Effector memory CD4-positive, alpha-beta T cell (primary cell): ENCODE measurements at regions not wholly inside any gene's neighbourhood (a gene's known extent, or its start where the extent isn't known, plus 50 kb on each side); places are given as distances from the start of the nearest gene placed in this dataset.

Experiments
- DNase-seq, 3 donors: peaks; one replicate each; pipeline ENCODE4 v3.0.0-alpha.2; 2020
- H3K27ac ChIP-seq: 2 replicates; pipeline ENCODE4 v1.7.0; 2013; ENCODE audit warnings: mild to moderate bottlenecking, low read length, moderate library complexity; ENCODE audit not compliant: insufficient read depth, poor library complexity, severe bottlenecking
- H3K27me3 ChIP-seq: replicated peaks from 2 replicates; pipeline ENCODE4 v1.7.0; 2013; ENCODE audit warnings: mild to moderate bottlenecking, low read length; ENCODE audit not compliant: insufficient read depth, control insufficient read depth, poor library complexity, severe bottlenecking
- H3K36me3 ChIP-seq: 2 replicates; pipeline ENCODE4 v1.7.0; 2013; ENCODE audit warnings: mild to moderate bottlenecking, low read length, moderate library complexity; ENCODE audit not compliant: control insufficient read depth, insufficient read depth
- H3K4me1 ChIP-seq: 2 replicates; pipeline ENCODE4 v1.7.0; 2013; ENCODE audit warnings: low read length, mild to moderate bottlenecking; ENCODE audit not compliant: control insufficient read depth, insufficient read depth, poor library complexity, severe bottlenecking
- H3K4me3 ChIP-seq: 2 replicates; pipeline ENCODE4 v1.7.0; 2013; ENCODE audit warnings: low read length, low read depth, mild to moderate bottlenecking; ENCODE audit not compliant: insufficient read depth, poor library complexity, severe bottlenecking
- H3K9me3 ChIP-seq: 2 replicates; pipeline ENCODE4 v1.7.0; 2013; ENCODE audit warnings: mild to moderate bottlenecking, low read length, moderate library complexity; ENCODE audit not compliant: control insufficient read depth

DNA sequence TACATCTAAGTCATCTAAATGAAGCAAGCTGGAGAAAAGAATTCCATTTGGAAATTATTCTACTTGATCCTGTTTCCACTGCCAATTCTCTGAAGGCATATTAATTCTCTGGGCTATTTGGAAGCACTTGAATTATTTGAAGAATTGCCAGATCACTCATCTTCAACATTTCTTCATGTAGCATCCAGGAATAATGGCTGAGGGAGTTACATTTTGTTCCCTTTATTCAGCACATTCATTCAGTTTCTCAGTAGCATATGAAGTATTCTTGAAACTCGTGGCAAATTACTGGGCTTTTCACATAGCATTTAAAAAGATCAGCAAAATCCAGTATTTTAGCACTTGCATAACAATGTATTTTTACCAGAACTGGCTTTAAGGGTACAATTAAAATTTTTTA, 127.1 kb upstream of the VIPR2 start:
- Histone ChIP-seq H3K4me1 (no peaks in the 10 kb centered on the region), H3K27me3 (no peaks in the 10 kb centered on the region), H3K36me3 (no peaks in the 10 kb centered on the region), H3K4me3 (no peak overlapping the region), H3K9me3 (peaks cover 9% of the 10 kb centered on the region), H3K27ac (no peak overlapping the region)
- DNase-seq, result no peak

DNA sequence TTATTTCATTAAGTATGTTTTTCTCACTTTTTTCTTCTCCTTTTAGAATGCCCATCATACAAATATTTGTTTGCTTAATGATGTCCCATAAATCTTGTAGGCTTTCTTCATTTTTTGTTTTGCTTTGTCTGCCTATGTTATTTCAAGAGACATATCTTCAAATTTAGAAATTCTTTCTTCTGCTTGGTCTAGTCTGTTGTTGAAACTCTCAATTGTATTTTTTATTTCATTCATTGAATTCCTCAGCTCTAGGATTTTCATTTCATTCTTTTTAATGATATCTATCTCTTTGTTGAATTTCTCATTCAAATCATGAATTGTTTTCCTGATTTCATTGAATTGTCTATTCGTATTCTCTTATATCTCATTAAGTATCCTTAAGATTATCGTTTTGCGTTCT, 125.1 kb upstream of the VIPR2 start:
- Histone ChIP-seq H3K36me3 (no peaks in the 10 kb centered on the region), H3K4me1 (no peaks in the 10 kb centered on the region), H3K4me3 (no peak overlapping the region), H3K27ac (no peak overlapping the region), H3K27me3 (no peaks in the 10 kb centered on the region), H3K9me3 (peaks cover 9% of the 10 kb centered on the region)
- no peak for DNase-seq

DNA sequence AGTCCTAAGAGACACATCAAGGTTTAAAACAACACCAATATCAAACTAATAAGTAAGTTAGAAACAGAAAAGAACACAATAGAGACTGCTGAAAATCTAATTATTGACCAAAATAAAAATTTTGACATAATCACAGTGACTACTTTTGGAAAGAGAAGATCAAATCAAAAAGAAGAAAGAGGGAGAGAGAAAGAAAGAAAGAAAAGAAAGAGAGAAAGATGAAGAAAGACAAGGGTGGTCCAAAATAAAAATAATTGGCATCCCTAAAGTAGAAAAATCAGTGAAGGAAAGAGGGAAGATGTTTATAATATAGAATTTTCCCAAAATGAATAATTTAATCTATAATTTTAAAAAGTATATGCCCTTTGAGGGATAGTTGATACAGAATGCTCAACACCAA, 118.8 kb upstream of the VIPR2 start:
- Histone ChIP-seq H3K4me1 (no peaks in the 10 kb centered on the region), H3K27me3 (no peaks in the 10 kb centered on the region), H3K9me3 (no peaks in the 10 kb centered on the region), H3K36me3 (no peaks in the 10 kb centered on the region), H3K4me3 (no peak overlapping the region), H3K27ac (no peak overlapping the region)
- no peak for DNase-seq

DNA sequence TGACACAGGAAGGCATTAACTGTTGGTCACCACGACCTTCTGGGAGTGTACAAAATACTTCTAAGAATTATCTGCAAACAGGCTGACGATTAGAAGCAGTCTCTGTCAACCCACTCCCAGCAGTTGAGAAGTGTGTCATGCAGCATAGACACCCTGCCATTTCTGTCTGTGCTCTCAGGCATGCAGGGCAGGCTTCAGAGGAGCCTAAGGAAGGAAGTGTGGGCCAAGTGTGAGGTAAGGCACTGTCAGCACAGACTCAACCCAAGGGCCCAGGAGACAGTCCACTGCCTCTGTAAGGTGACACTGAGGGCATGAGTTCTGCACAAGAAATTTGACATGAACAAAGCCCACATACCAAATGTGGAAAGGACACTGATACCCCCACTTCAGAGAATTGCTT, 109.0 kb upstream of the VIPR2 start:
- Histone ChIP-seq H3K4me1 (no peaks in the 10 kb centered on the region), H3K9me3 (no peaks in the 10 kb centered on the region), H3K27ac (no peak overlapping the region), H3K27me3 (no peaks in the 10 kb centered on the region), H3K4me3 (no peak overlapping the region), H3K36me3 (no peaks in the 10 kb centered on the region)
- no peak for DNase-seq

DNA sequence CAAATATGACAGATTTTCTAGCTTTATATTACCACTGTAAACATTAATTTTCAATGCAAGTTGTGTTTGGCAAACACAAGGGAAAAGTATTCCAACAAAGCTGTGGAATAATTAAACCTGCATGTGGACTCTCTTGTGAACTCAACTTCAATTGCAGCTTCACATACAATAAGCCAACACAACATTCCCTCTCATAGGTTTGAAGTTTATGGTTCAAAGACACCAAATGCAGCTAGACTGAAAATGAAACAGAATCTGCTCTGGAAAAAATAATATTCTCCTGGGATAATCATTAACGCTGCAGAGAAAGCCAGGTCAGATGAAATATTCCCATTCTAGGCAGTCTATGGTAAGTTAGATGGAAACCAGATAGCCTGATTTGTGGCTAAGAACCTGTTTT, 105.8 kb upstream of the VIPR2 start:
- H3K36me3 ChIP-seq, result no peaks in the 10 kb centered on the region
- DNase-seq, result no peak
- H3K9me3 ChIP-seq, result no peaks in the 10 kb centered on the region
- no peak overlapping the region for H3K4me3 ChIP-seq
- H3K27me3 ChIP-seq, result no peaks in the 10 kb centered on the region
- H3K4me1 ChIP-seq, result no peaks in the 10 kb centered on the region
- H3K27ac ChIP-seq, result no peak overlapping the region

DNA sequence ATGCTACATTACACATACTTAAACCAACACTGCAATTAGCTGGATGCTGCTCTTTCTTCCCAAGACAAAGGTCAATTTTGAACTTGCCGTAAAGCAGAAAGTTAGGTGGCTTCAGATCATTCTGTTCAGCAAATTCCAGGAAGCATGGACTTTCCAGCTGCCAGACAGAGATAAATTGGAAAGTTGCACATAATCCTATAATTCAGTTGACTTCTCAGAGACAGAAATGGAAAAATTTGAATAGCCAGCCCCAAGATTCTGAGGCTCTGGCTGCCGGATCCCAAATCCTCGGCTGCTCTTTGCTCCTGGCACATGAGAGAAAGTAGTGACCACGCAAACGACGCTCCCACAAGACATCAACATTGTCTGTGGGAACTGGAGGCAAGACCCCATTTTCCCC, 105.0 kb upstream of the VIPR2 start:
- no peak overlapping the region for H3K27ac ChIP-seq
- no peaks in the 10 kb centered on the region for H3K27me3 ChIP-seq
- H3K4me3 ChIP-seq, result no peak overlapping the region
- no peaks in the 10 kb centered on the region for H3K9me3 ChIP-seq
- no peaks in the 10 kb centered on the region for H3K36me3 ChIP-seq
- no peaks in the 10 kb centered on the region for H3K4me1 ChIP-seq
- no peak for DNase-seq

DNA sequence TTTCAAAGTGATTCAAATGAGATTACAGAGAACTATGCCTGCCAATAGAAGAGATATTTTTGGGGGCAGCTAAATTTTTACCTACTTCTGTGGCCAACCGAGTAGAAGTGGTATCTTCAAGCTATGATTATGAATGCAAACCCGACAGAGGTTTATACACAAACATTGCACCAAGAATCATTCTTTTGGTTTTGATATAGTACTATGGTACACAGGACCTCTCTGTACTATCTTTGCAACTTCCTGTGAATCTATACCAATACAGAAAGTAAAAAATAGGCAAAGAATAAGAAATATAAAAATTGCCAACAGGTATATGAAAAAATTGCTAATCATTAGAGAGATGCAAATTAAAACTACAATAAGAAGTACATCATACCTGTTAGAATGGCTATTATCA, 103.2 kb upstream of the VIPR2 start:
- Histone ChIP-seq H3K9me3 (no peaks in the 10 kb centered on the region), H3K4me3 (no peak overlapping the region), H3K36me3 (no peaks in the 10 kb centered on the region), H3K27me3 (no peaks in the 10 kb centered on the region), H3K4me1 (no peaks in the 10 kb centered on the region), H3K27ac (no peak overlapping the region)
- DNase-seq, result no peak

DNA sequence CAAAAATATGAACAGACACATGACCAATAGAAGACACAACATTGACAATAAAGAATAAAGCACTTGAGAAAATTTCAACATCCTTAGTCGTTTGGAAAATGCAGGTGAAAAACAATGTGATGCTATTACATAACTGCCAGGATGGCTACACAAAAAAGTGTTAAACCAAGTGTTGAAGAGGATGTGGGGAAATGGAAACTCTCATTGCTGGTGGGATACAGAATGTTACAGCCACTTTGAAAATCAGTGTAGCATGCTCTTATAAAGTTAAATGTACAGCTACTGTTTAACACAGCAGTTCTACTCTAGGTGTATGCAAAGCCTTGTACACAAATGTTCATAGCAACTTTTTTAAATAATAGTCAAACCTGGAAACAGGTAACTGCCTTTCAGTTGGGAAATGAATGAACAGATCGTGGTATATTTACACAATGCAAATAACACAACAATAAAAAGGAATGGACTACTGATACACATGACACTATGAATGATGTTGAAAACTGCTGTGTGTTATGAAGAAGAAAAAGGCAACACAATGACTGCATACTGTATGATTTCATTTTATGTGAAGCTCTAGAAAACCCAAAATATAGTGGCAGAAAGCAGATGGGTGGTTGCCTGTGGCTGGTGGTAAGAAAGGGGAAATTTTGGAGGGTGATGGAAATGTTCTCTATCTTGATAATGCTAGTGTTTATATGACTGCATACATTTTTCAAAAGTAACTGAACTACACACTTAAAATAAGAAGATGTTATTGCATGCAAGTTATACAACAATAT, 102.2 kb upstream of the VIPR2 start:
- Histone ChIP-seq H3K9me3 (no peaks in the 10 kb centered on the region), H3K4me3 (no peak overlapping the region), H3K4me1 (no peaks in the 10 kb centered on the region), H3K27me3 (no peaks in the 10 kb centered on the region), H3K27ac (no peak overlapping the region), H3K36me3 (no peaks in the 10 kb centered on the region)
- no peak for DNase-seq

DNA sequence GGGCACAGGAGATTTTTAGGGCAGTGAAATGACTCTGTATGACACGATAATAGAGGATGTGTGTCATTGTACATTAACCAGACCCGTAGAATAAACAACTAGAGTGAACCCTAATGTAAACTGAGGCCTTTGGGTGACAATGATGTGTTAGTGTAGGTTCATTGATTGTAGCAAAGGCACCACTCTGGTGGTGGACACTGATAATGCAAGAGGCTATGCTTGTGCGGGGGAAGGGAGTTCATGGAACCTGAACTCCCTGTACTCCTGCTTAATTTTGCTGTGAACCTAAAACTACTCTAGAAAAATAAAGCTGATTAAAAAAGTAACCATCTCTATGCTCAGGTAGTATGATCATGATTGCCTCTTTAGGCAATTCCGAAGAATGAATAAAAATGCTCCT, 96.3 kb upstream of the VIPR2 start:
- no peak for DNase-seq
- H3K27me3 ChIP-seq, result no peaks in the 10 kb centered on the region
- no peak overlapping the region for H3K4me3 ChIP-seq
- H3K36me3 ChIP-seq, result no peaks in the 10 kb centered on the region
- no peaks in the 10 kb centered on the region for H3K4me1 ChIP-seq
- H3K9me3 ChIP-seq, result no peaks in the 10 kb centered on the region
- H3K27ac ChIP-seq, result no peak overlapping the region

DNA sequence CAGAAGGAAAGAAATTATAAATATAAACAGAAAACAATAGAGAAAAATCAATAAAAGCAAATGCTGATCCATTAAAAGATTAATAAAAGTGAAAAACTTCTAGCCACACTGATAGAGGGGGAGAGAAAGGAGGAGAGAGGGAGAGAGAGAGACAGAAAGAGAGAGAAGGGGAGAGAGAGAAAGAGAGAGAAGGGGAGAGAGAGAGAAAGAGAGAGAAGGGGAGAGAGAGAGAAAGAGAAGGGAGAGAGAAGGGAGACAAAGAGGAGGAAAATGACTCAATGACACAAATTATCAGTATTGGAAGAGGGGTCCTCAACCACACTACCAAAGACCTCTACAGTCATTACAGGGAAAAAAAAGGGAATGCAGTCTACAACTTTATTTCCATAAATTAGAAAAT, 94.4 kb upstream of the VIPR2 start:
- Histone ChIP-seq H3K36me3 (no peaks in the 10 kb centered on the region), H3K4me1 (no peaks in the 10 kb centered on the region), H3K4me3 (no peak overlapping the region), H3K27me3 (no peaks in the 10 kb centered on the region), H3K9me3 (no peaks in the 10 kb centered on the region), H3K27ac (no peak overlapping the region)
- DNase-seq, result no peak
